Posterior vena cava (tissue), 2 donors: ENCODE measurements at regions not wholly inside any gene's neighbourhood (a gene's known extent, or its start where the extent isn't known, plus 50 kb on each side); places are given as distances from the start of the nearest gene placed in this dataset.
A peak's percentile ranks its signal among the peaks of the same experiment; 100 is the strongest.

Source experiments
- DNase-seq: peaks from one replicate; pipeline ENCODE4 v3.0.0-alpha.2; 2020; ENCODE audit warnings: low spot score
- intact Hi-C, 2 donors: fragments of 100-400 bp; cut with DNase I; formaldehyde crosslinking; loops; one replicate each; pipeline versions ENCODE4 v1.14.1 to v1.14.2; 2022 to 2023
- donor health status: DM: yes; HTN: yes; CAD: no.
- donor health status: DM: yes; HTN: yes; CAD: no.

- DNase-seq: peak; percentile 47
- intact Hi-C loops: no loop called here
Observed at GRCh38 chr2:10183146-10183675, 60.7 kb downstream of the RRM2 start.

GRCh38 chr2:10184421-10184820 lies 61.9 kb downstream of the RRM2 start:
- intact Hi-C loops: no loop called here
- DNase-seq: peak; percentile 56

- intact Hi-C loops: no loop called here
- DNase-seq: no peak
Observed at GRCh38 chr2:10185046-10185445, 62.5 kb downstream of the RRM2 start.

GRCh38 chr2:10185755-10186154 lies 63.2 kb downstream of the RRM2 start:
- intact Hi-C loops: no loop called here
- no peak for DNase-seq

- DNase-seq: peak; percentile 78
- intact Hi-C loops: no loop called here
Observed at GRCh38 chr2:10186868-10187535, 64.5 kb downstream of the RRM2 start.

GRCh38 chr2:10187661-10188060 lies 65.1 kb downstream of the RRM2 start:
- intact Hi-C loops: loop anchor here in 1 of 2 donors (1.0 kb wide), 1 partner anchor 39 kb away; no protein-coding TSS in a partner anchor
- peak; percentile 69 for DNase-seq

- no peak for DNase-seq
- intact Hi-C loops: loop anchor here in 1 of 2 donors (1.0 kb wide), 1 partner anchor 40 kb away; no protein-coding TSS in a partner anchor
Observed at GRCh38 chr2:10188211-10188610, 65.7 kb downstream of the RRM2 start.

GRCh38 chr2:10188729-10189305 lies 66.3 kb downstream of the RRM2 start:
- peak; percentile 36 for DNase-seq
- intact Hi-C loops: loop anchor here in 1 of 2 donors (1.0 kb wide), 1 partner anchor 41 kb away; no protein-coding TSS in a partner anchor

- intact Hi-C loops: no loop called here
- peak; percentile 13 for DNase-seq
Observed at GRCh38 chr2:10190255-10190654, 67.7 kb downstream of the RRM2 start.

GRCh38 chr2:10190737-10191532 lies 68.4 kb downstream of the RRM2 start:
- DNase-seq: peak; percentile 37
- intact Hi-C loops: no loop called here

- intact Hi-C loops: no loop called here
- peak; percentile 73 for DNase-seq
Observed at GRCh38 chr2:10191554-10191953, 69.0 kb downstream of the RRM2 start.

GRCh38 chr2:10192392-10193015 lies 70.0 kb downstream of the RRM2 start:
- intact Hi-C loops: no loop called here
- peak; percentile 62 for DNase-seq

- peak; percentile 45 for DNase-seq
- intact Hi-C loops: no loop called here
Observed at GRCh38 chr2:10193276-10193795, 70.8 kb downstream of the RRM2 start.

GRCh38 chr2:10193851-10194820 lies 71.6 kb downstream of the RRM2 start:
- DNase-seq: peak; percentile 60

GRCh38 chr2:10195278-10196109 lies 73.0 kb downstream of the RRM2 start:
- peak; percentile 76 for DNase-seq
- intact Hi-C loops: no loop called here

More at GRCh38 chr2:10193851-10194820, 71.6 kb downstream of the RRM2 start:
- intact Hi-C loops: no loop called here

- intact Hi-C loops: no loop called here
- DNase-seq: peak; percentile 80
Observed at GRCh38 chr2:10196110-10196892, 73.8 kb downstream of the RRM2 start.
